ENCODE measurements at regions not wholly inside any gene's neighbourhood (a gene's known extent, or its start where the extent isn't known, plus 50 kb on each side); places are given as distances from the start of the nearest gene placed in this dataset.

- no peak overlapping the region for H3K27ac ChIP-seq
- TF ChIP-seq EP300 (IDR thresholded peaks at IDR 0.05) (no peak), CTCF (IDR thresholded peaks at IDR 0.05) (no peak), POLR2A (IDR thresholded peaks at IDR 0.05) (no peak)
- DNase-seq = no peak
- WGBS, 3 donors = 93 to 94% (median 93%) methylated on average over 3 of the region's 3 CpGs
- intact Hi-C loops (cut with DNase I) = no loop called here
- no peak overlapping the region for H3K4me3 ChIP-seq
- H3K36me3 ChIP-seq = no peaks in the 10 kb centered on the region
- H3K4me1 ChIP-seq (ENCODE audit: insufficient read depth) = no peaks in the 10 kb centered on the region
- H3K9me3 ChIP-seq = no peaks in the 10 kb centered on the region
- H3K27me3 ChIP-seq = no peaks in the 10 kb centered on the region
Measured at GRCh38 chr20:53742685-53743081, 149.0 kb upstream of the ZNF217 start.

GRCh38 chr20:53741726-53742028 lies 148.0 kb upstream of the ZNF217 start:
- DNase-seq = no peak
- Histone ChIP-seq H3K4me1 (ENCODE audit: insufficient read depth) (no peaks in the 10 kb centered on the region), H3K27ac (no peak overlapping the region), H3K9me3 (no peaks in the 10 kb centered on the region), H3K36me3 (no peaks in the 10 kb centered on the region), H3K27me3 (no peaks in the 10 kb centered on the region), H3K4me3 (no peak overlapping the region)
- intact Hi-C loops (cut with DNase I) = no loop called here
- WGBS, 3 donors = 96 to 98% (median 98%) methylated on average over 3 of the region's 3 CpGs
- no peak for TF ChIP-seq EP300 (IDR thresholded peaks at IDR 0.05)
- TF ChIP-seq POLR2A (IDR thresholded peaks at IDR 0.05) = no peak
- TF ChIP-seq CTCF (IDR thresholded peaks at IDR 0.05) = no peak

GRCh38 chr20:53739799-53740785 lies 146.5 kb upstream of the ZNF217 start:
- H3K27ac ChIP-seq = no peak overlapping the region
- H3K9me3 ChIP-seq = no peaks in the 10 kb centered on the region
- DNase-seq = no peak
- no peaks in the 10 kb centered on the region for H3K4me1 ChIP-seq (ENCODE audit: insufficient read depth)
- no peaks in the 10 kb centered on the region for H3K27me3 ChIP-seq
- no peaks in the 10 kb centered on the region for H3K36me3 ChIP-seq
- intact Hi-C loops (cut with DNase I) = no loop called here
- WGBS, 3 donors = 49 to 67% (median 63%) methylated on average over 16 of the region's 16 CpGs
- no peak overlapping the region for H3K4me3 ChIP-seq
- TF ChIP-seq POLR2A (IDR thresholded peaks at IDR 0.05) = no peak
- no peak for TF ChIP-seq EP300 (IDR thresholded peaks at IDR 0.05)
- TF ChIP-seq CTCF (IDR thresholded peaks at IDR 0.05) = no peak

- no peaks in the 10 kb centered on the region for H3K4me1 ChIP-seq (ENCODE audit: insufficient read depth)
- H3K4me3 ChIP-seq = no peak overlapping the region
- 76 to 86% (median 80%) methylated on average over 11 of the region's 11 CpGs for WGBS, 3 donors
- no peaks in the 10 kb centered on the region for H3K9me3 ChIP-seq
- no peaks in the 10 kb centered on the region for H3K36me3 ChIP-seq
- no peak for DNase-seq
- no peak for TF ChIP-seq POLR2A (IDR thresholded peaks at IDR 0.05)
- TF ChIP-seq EP300 (IDR thresholded peaks at IDR 0.05) = no peak
- no peak for TF ChIP-seq CTCF (IDR thresholded peaks at IDR 0.05)
- H3K27ac ChIP-seq = no peak overlapping the region
- intact Hi-C loops (cut with DNase I) = no loop called here
- H3K27me3 ChIP-seq = no peaks in the 10 kb centered on the region
Measured at GRCh38 chr20:53738945-53739798, 145.5 kb upstream of the ZNF217 start.
